ENCODE measurements at regions not wholly inside any gene's neighbourhood (a gene's known extent, or its start where the extent isn't known, plus 50 kb on each side); places are given as distances from the start of the nearest gene placed in this dataset.

DNA sequence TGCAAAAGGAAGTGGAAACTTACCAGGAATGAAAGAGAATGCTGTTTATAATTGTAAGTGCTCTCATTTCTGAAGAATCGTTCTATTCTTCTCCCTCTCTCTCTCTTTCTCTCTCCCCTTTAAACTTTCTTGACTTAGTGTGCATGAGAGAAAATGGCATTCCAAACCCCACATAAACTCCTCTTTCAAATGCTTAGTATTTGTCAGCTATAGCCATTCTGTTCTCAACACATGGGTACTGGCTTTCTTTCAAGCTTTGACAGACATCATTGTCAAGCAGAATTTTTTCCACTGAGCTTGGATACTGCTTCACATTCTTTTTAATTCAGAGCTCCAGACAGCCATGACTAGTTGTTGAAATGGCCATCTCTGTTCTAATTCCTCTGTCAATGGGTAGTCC is 51.1 kb upstream of the PREP start:
- Mint-ChIP-seq H3K27me3 (ENCODE audit: insufficient read depth, low read depth) (no peaks in the 10 kb centered on the region), H3K4me1 (peaks cover 13% of the 10 kb centered on the region), H3K9me3 (peaks cover 6% of the 10 kb centered on the region), H3K36me3 (no peaks in the 10 kb centered on the region), H3K27ac (no peak overlapping the region), H3K4me3 (no peak overlapping the region)
- Histone ChIP-seq H3F3A (ENCODE audit: low read depth) (no peaks in the 10 kb centered on the region), H3K4me1 (peaks cover 8% of the 10 kb centered on the region), H3K36me3 (no peaks in the 10 kb centered on the region), H4K20me1 (ENCODE audit: low read depth) (no peaks in the 10 kb centered on the region), H3K9me3 (ENCODE audit: low read depth) (no peaks in the 10 kb centered on the region), H3K4me3 (no peak overlapping the region), H3K27me3 (no peaks in the 10 kb centered on the region), H3K79me2 (ENCODE audit: low read depth) (no peaks in the 10 kb centered on the region), H3K9ac (no peak overlapping the region), H3K27ac (no peak overlapping the region), H2AFZ (replicated peaks) (peak overlapping the region; percentile 9), H3K4me2 (no peak overlapping the region)
- TF ChIP-seq EZH2phosphoT487 (IDR thresholded peaks at IDR 0.05) = no peak
- TF ChIP-seq, protein P1, sequence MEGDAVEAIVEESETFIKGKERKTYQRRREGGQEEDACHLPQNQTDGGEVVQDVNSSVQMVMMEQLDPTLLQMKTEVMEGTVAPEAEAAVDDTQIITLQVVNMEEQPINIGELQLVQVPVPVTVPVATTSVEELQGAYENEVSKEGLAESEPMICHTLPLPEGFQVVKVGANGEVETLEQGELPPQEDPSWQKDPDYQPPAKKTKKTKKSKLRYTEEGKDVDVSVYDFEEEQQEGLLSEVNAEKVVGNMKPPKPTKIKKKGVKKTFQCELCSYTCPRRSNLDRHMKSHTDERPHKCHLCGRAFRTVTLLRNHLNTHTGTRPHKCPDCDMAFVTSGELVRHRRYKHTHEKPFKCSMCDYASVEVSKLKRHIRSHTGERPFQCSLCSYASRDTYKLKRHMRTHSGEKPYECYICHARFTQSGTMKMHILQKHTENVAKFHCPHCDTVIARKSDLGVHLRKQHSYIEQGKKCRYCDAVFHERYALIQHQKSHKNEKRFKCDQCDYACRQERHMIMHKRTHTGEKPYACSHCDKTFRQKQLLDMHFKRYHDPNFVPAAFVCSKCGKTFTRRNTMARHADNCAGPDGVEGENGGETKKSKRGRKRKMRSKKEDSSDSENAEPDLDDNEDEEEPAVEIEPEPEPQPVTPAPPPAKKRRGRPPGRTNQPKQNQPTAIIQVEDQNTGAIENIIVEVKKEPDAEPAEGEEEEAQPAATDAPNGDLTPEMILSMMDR (IDR thresholded peaks at IDR 0.05) = no peak
- TF ChIP-seq EZH2 (IDR thresholded peaks at IDR 0.05) = no peak
- DNase-seq (ENCODE audit: low spot score) = no peak

DNA sequence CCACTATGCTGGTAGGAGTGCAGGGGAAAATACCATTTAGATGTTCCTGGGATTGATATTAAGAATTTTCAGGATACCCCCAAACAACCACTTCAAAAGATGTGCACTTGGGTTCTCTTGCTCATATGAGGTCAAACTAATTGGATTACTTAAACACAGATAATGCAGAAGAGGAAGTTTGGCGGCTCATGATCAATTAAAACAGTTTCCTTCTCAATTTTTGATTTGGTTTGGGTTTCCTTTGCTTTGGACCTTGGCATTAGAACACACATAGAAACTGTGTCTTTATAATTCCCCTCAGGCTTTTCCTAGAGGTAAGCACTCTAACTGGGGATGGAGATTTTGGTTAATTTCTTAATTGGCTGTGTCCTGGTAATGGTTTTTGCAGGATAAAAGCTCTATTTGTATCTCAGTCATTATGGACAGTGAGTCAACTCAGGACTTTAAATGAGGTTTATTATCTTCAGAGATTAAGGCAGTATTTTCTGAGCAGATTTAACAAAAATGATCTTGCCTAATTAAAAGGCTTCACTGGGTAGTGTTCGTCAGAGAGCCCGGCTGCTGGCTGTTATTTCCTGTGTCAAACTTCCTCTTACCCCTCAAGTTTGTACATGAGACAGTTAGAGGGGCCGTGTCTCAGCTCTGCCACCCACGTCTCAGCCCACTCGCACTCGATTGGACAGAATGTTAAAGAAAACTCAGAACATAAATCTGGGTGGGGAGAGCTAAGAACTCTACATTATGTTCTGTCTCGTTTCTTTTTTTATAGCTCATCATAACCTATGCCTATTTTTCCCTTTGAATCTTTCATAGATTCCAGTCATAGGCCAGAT is 50.3 kb upstream of the PREP start:
- no peak for DNase-seq (ENCODE audit: low spot score)
- H3K36me3 Mint-ChIP-seq = no peaks in the 10 kb centered on the region
- Histone ChIP-seq H3F3A (ENCODE audit: low read depth) (no peaks in the 10 kb centered on the region), H3K4me2 (no peak overlapping the region), H3K27me3 (no peaks in the 10 kb centered on the region), H4K20me1 (ENCODE audit: low read depth) (no peaks in the 10 kb centered on the region), H3K9ac (no peak overlapping the region), H2AFZ (replicated peaks) (no peak overlapping the region), H3K27ac (no peak overlapping the region), H3K36me3 (no peaks in the 10 kb centered on the region), H3K9me3 (ENCODE audit: low read depth) (no peaks in the 10 kb centered on the region), H3K79me2 (ENCODE audit: low read depth) (no peaks in the 10 kb centered on the region), H3K4me1 (peaks cover 8% of the 10 kb centered on the region), H3K4me3 (no peak overlapping the region)
- H3K4me3 Mint-ChIP-seq = no peak overlapping the region
- peaks cover 6% of the 10 kb centered on the region for H3K9me3 Mint-ChIP-seq
- H3K4me1 Mint-ChIP-seq = peaks cover 13% of the 10 kb centered on the region
- no peaks in the 10 kb centered on the region for H3K27me3 Mint-ChIP-seq (ENCODE audit: insufficient read depth, low read depth)
- peak overlapping the region; percentile 75 for H3K27ac Mint-ChIP-seq
- TF ChIP-seq EZH2 (IDR thresholded peaks at IDR 0.05) (no peak), EZH2phosphoT487 (IDR thresholded peaks at IDR 0.05) (no peak)
- TF ChIP-seq, protein P1 (IDR thresholded peaks at IDR 0.05) = no peak

All from neural progenitor cell (in vitro differentiated cells).